Astrocyte (in vitro differentiated cells and primary cell): ENCODE measurements at regions not wholly inside any gene's neighbourhood (a gene's known extent, or its start where the extent isn't known, plus 50 kb on each side); places are given as distances from the start of the nearest gene placed in this dataset.

Source experiments
- DNase-seq: peaks from one replicate; pipeline ENCODE4 v3.0.0-alpha.2; 2010; ENCODE audit warnings: low read depth
- FAIRE-seq: peaks from 2 replicates; lab custom pipeline; 2011; peaks lifted over from hg19 to GRCh38; lab: Jason Lieb, UNC
- H2AFZ ChIP-seq: 2 replicates; pipeline ENCODE4 v1.6.0; 2012; ENCODE audit warnings: low read depth, low read length, inconsistent platforms
- H3K27ac ChIP-seq: 2 replicates; pipeline ENCODE4 v1.5.1; 2011; ENCODE audit warnings: low read depth, low read length, inconsistent platforms
- H3K27me3 ChIP-seq: 2 replicates; pipeline ENCODE4 v1.6.0; 2011; ENCODE audit warnings: low read length, inconsistent platforms; ENCODE audit not compliant: insufficient read depth
- H3K36me3 ChIP-seq: 2 replicates; pipeline ENCODE4 v1.5.1; 2011; ENCODE audit warnings: low read length, inconsistent platforms; ENCODE audit not compliant: insufficient read depth
- H3K4me1 ChIP-seq: 2 replicates; pipeline ENCODE4 v1.5.1; 2011; ENCODE audit warnings: low read length, inconsistent platforms; ENCODE audit not compliant: insufficient read depth
- H3K4me2 ChIP-seq: 2 replicates; pipeline ENCODE4 v1.6.0; 2012; ENCODE audit warnings: low read length, inconsistent platforms
- H3K4me3 ChIP-seq: 2 replicates; pipeline ENCODE4 v1.5.1; 2011; ENCODE audit warnings: low read depth, mild to moderate bottlenecking, low read length, inconsistent platforms; ENCODE audit not compliant: insufficient read depth
- H3K79me2 ChIP-seq: 2 replicates; pipeline ENCODE4 v1.6.0; 2012; ENCODE audit warnings: mild to moderate bottlenecking, low read length, inconsistent platforms; ENCODE audit not compliant: insufficient read depth
- H3K9ac ChIP-seq: 2 replicates; pipeline ENCODE4 v1.6.0; 2012; ENCODE audit warnings: mild to moderate bottlenecking, low read length, inconsistent platforms
- H3K9me3 ChIP-seq: 2 replicates; pipeline ENCODE4 v1.5.1; 2012; ENCODE audit warnings: low read depth, mild to moderate bottlenecking, low read length, inconsistent platforms; ENCODE audit not compliant: insufficient read depth
- H4K20me1 ChIP-seq: 2 replicates; pipeline ENCODE4 v1.6.0; 2012; ENCODE audit warnings: low read length, inconsistent platforms; ENCODE audit not compliant: insufficient read depth
- H3K27ac Mint-ChIP-seq: one replicate; pipeline ENCODE4 v1.8.0; 2021; ENCODE audit warnings: mild to moderate bottlenecking, mixed read lengths; ENCODE audit not compliant: unreplicated experiment
- H3K27me3 Mint-ChIP-seq: one replicate; pipeline ENCODE4 v1.8.0; 2021; ENCODE audit warnings: low read depth, mixed read lengths; ENCODE audit not compliant: unreplicated experiment
- H3K36me3 Mint-ChIP-seq: one replicate; pipeline ENCODE4 v1.8.0; 2021; ENCODE audit warnings: low read depth, mixed read lengths; ENCODE audit not compliant: unreplicated experiment
- H3K4me1 Mint-ChIP-seq: one replicate; pipeline ENCODE4 v1.8.0; 2021; ENCODE audit warnings: low read depth, mixed read lengths; ENCODE audit not compliant: unreplicated experiment
- H3K4me3 Mint-ChIP-seq: one replicate; pipeline ENCODE4 v1.8.0; 2021; ENCODE audit warnings: mild to moderate bottlenecking, moderate library complexity, mixed read lengths; ENCODE audit not compliant: unreplicated experiment
- H3K9me3 Mint-ChIP-seq: one replicate; pipeline ENCODE4 v1.8.0; 2021; ENCODE audit warnings: mild to moderate bottlenecking, mixed read lengths; ENCODE audit not compliant: unreplicated experiment
- EZH2 ChIP-seq: IDR thresholded peaks from 2 replicates; pipeline ENCODE4 v1.6.1; 2012; ENCODE audit warnings: mild to moderate bottlenecking, low read length, inconsistent platforms; ENCODE audit not compliant: insufficient read depth
- TF ChIP-seq, protein P1 (sequence below): IDR thresholded peaks from 2 replicates; pipeline ENCODE4 v1.5.1; 2011; ENCODE audit warnings: low read depth, mild to moderate bottlenecking, inconsistent platforms, low read length, moderate library complexity; ENCODE audit not compliant: insufficient read depth

- Histone ChIP-seq H3K4me2 (no peak overlapping the region), H4K20me1 (no peaks in the 10 kb centered on the region), H3K27me3 (no peaks in the 10 kb centered on the region), H3K9ac (no peak overlapping the region), H3K36me3 (no peaks in the 10 kb centered on the region), H2AFZ (no peak overlapping the region), H3K9me3 (no peaks in the 10 kb centered on the region), H3K4me1 (no peaks in the 10 kb centered on the region), H3K4me3 (no peak overlapping the region), H3K27ac (no peak overlapping the region), H3K79me2 (no peaks in the 10 kb centered on the region)
- Mint-ChIP-seq H3K27me3 (peaks cover 5% of the 10 kb centered on the region), H3K4me3 (no peak overlapping the region), H3K4me1 (no peaks in the 10 kb centered on the region), H3K36me3 (no peaks in the 10 kb centered on the region), H3K27ac (no peak overlapping the region), H3K9me3 (no peaks in the 10 kb centered on the region)
- no peak for DNase-seq
- FAIRE-seq = no peak
- TF ChIP-seq EZH2 = no peak
- TF ChIP-seq, protein P1, sequence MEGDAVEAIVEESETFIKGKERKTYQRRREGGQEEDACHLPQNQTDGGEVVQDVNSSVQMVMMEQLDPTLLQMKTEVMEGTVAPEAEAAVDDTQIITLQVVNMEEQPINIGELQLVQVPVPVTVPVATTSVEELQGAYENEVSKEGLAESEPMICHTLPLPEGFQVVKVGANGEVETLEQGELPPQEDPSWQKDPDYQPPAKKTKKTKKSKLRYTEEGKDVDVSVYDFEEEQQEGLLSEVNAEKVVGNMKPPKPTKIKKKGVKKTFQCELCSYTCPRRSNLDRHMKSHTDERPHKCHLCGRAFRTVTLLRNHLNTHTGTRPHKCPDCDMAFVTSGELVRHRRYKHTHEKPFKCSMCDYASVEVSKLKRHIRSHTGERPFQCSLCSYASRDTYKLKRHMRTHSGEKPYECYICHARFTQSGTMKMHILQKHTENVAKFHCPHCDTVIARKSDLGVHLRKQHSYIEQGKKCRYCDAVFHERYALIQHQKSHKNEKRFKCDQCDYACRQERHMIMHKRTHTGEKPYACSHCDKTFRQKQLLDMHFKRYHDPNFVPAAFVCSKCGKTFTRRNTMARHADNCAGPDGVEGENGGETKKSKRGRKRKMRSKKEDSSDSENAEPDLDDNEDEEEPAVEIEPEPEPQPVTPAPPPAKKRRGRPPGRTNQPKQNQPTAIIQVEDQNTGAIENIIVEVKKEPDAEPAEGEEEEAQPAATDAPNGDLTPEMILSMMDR = no peak
Observed at GRCh38 chr1:62978741-62979140, 194.8 kb downstream of the ATG4C start.

DNA sequence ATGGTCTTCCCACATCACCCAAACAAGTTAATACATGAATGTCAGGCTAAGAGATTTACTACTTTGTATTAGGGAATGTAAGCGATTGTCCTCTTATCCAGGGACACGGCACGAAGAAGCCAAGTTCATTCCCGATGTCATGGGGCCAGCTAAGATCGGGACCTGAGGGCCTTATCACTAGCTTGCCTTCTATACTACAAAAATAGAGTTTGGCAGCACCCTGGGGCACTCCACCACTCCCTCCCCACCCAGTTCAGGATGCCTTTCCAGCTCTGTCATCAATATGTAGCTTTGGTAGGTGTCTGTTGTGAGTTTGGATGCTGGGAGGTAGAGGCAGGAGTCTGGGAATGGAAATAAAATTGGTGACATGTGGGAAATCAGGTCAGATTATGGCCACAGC lies 197.5 kb downstream of the ATG4C start:
- Mint-ChIP-seq H3K27ac (no peak overlapping the region), H3K4me3 (no peak overlapping the region), H3K36me3 (no peaks in the 10 kb centered on the region), H3K4me1 (no peaks in the 10 kb centered on the region), H3K27me3 (peaks cover 5% of the 10 kb centered on the region), H3K9me3 (no peaks in the 10 kb centered on the region)
- Histone ChIP-seq H2AFZ (no peak overlapping the region), H3K79me2 (no peaks in the 10 kb centered on the region), H3K4me3 (no peak overlapping the region), H3K4me1 (no peaks in the 10 kb centered on the region), H3K4me2 (no peak overlapping the region), H3K9ac (no peak overlapping the region), H4K20me1 (no peaks in the 10 kb centered on the region), H3K9me3 (no peaks in the 10 kb centered on the region), H3K27ac (no peak overlapping the region), H3K27me3 (no peaks in the 10 kb centered on the region), H3K36me3 (no peaks in the 10 kb centered on the region)
- FAIRE-seq (no peak), DNase-seq (no peak)
- TF ChIP-seq EZH2 = no peak

- no peak overlapping the region for H3K27ac Mint-ChIP-seq
- no peak overlapping the region for H3K4me2 ChIP-seq
- no peaks in the 10 kb centered on the region for H3K27me3 ChIP-seq
- no peak overlapping the region for H3K27ac ChIP-seq
- H2AFZ ChIP-seq = no peak overlapping the region
- no peaks in the 10 kb centered on the region for H3K4me1 ChIP-seq
- no peaks in the 10 kb centered on the region for H3K79me2 ChIP-seq
- H3K9me3 Mint-ChIP-seq = peaks cover 2% of the 10 kb centered on the region
- FAIRE-seq (no peak), DNase-seq (no peak)
- H3K9ac ChIP-seq = no peak overlapping the region
- no peak overlapping the region for H3K4me3 Mint-ChIP-seq
- H3K4me3 ChIP-seq = no peak overlapping the region
- peaks cover 20% of the 10 kb centered on the region for H3K27me3 Mint-ChIP-seq
- no peaks in the 10 kb centered on the region for H3K4me1 Mint-ChIP-seq
- TF ChIP-seq EZH2 = no peak
- TF ChIP-seq, protein P1 = no peak
- H3K36me3 Mint-ChIP-seq = no peaks in the 10 kb centered on the region
- no peaks in the 10 kb centered on the region for H4K20me1 ChIP-seq
- no peaks in the 10 kb centered on the region for H3K9me3 ChIP-seq
- no peaks in the 10 kb centered on the region for H3K36me3 ChIP-seq
Observed at GRCh38 chr1:62988867-62989266, 204.9 kb downstream of the ATG4C start.
